KOPT-K1 (cell line): ENCODE measurements at regions not wholly inside any gene's neighbourhood (a gene's known extent, or its start where the extent isn't known, plus 50 kb on each side); places are given as distances from the start of the nearest gene placed in this dataset.
"Not testable (repeated sequence)": the region's sequence is repeated elsewhere in the genome, so short reads cannot be mapped to it uniquely, and the experiment has no call there.

ENCODE experiments used
- H3K27ac ChIP-seq: fragments of 200-600 bp; sonication (generic); 2 replicates; pipeline ENCODE4 v1.5.1; 2016; ENCODE audit warnings: antibody characterized with exemption, mild to moderate bottlenecking, low read depth, low read length; ENCODE audit not compliant: poor library complexity, severe bottlenecking
- H3K36me3 ChIP-seq: fragments of 200-600 bp; sonication (generic); 2 replicates; pipeline ENCODE4 v1.5.1; 2017; ENCODE audit warnings: antibody characterized with exemption, mild to moderate bottlenecking, low read length, moderate library complexity; ENCODE audit not compliant: insufficient read depth
- H3K9me3 ChIP-seq: fragments of 200-600 bp; sonication (generic); 2 replicates; pipeline ENCODE4 v1.5.1; 2017; ENCODE audit warnings: antibody characterized with exemption, low read length, mild to moderate bottlenecking; ENCODE audit not compliant: insufficient read depth, poor library complexity, severe bottlenecking

- H3K9me3 ChIP-seq, H3K27ac ChIP-seq, H3K36me3 ChIP-seq: not testable (repeated sequence)
These were observed 236.2 kb upstream of the ZNF337 start for GRCh38 chr20:25932806-25933205.

GRCh38 chr20:25932170-25932569 is 235.5 kb upstream of the ZNF337 start:
- not testable (repeated sequence) for H3K9me3 ChIP-seq, H3K27ac ChIP-seq, H3K36me3 ChIP-seq

- H3K9me3 ChIP-seq, H3K27ac ChIP-seq, H3K36me3 ChIP-seq: not testable (repeated sequence)
These were observed 205.7 kb upstream of the ZNF337 start for GRCh38 chr20:25902321-25902720.

- not testable (repeated sequence) for H3K9me3 ChIP-seq, H3K27ac ChIP-seq, H3K36me3 ChIP-seq
These were observed 202.0 kb upstream of the ZNF337 start for GRCh38 chr20:25898663-25899062.

- H3K36me3 ChIP-seq, H3K9me3 ChIP-seq, H3K27ac ChIP-seq: not testable (repeated sequence)
These were observed 182.4 kb upstream of the ZNF337 start for GRCh38 chr20:25879096-25879495.

GRCh38 chr20:25868650-25868979 is 172.0 kb upstream of the ZNF337 start:
- not testable (repeated sequence) for H3K36me3 ChIP-seq, H3K27ac ChIP-seq, H3K9me3 ChIP-seq

- Histone ChIP-seq H3K9me3 (no peaks in the 10 kb centered on the region), H3K36me3 (no peaks in the 10 kb centered on the region), H3K27ac (no peak overlapping the region)
These were observed 171.4 kb upstream of the ZNF337 start for GRCh38 chr20:25867776-25868649.

- not testable (repeated sequence) for H3K9me3 ChIP-seq, H3K36me3 ChIP-seq, H3K27ac ChIP-seq
These were observed 170.5 kb upstream of the ZNF337 start for GRCh38 chr20:25867015-25867775.

- no peaks in the 10 kb centered on the region for H3K36me3 ChIP-seq
- no peaks in the 10 kb centered on the region for H3K9me3 ChIP-seq
- H3K27ac ChIP-seq: no peak overlapping the region
These were observed 169.3 kb upstream of the ZNF337 start for GRCh38 chr20:25865715-25866656.

- not testable (repeated sequence) for H3K27ac ChIP-seq, H3K9me3 ChIP-seq, H3K36me3 ChIP-seq
These were observed 168.5 kb upstream of the ZNF337 start for GRCh38 chr20:25864963-25865714.

- Histone ChIP-seq H3K27ac (no peak overlapping the region), H3K36me3 (no peaks in the 10 kb centered on the region), H3K9me3 (no peaks in the 10 kb centered on the region)
These were observed 167.8 kb upstream of the ZNF337 start for GRCh38 chr20:25864326-25864962.

GRCh38 chr20:25863536-25864325 is 167.1 kb upstream of the ZNF337 start:
- H3K36me3 ChIP-seq: no peaks in the 10 kb centered on the region
- H3K27ac ChIP-seq: no peak overlapping the region
- no peaks in the 10 kb centered on the region for H3K9me3 ChIP-seq

- not testable (repeated sequence) for H3K36me3 ChIP-seq, H3K9me3 ChIP-seq, H3K27ac ChIP-seq
These were observed 166.4 kb upstream of the ZNF337 start for GRCh38 chr20:25862967-25863530.
